Endothelial cell of umbilical vein (primary cell): ENCODE measurements at regions not wholly inside any gene's neighbourhood (a gene's known extent, or its start where the extent isn't known, plus 50 kb on each side); places are given as distances from the start of the nearest gene placed in this dataset.

ENCODE experiments used
- BruUV-seq: library from RNA; stranded (reverse); fragments of 400-500 nt; replicated peaks from 2 replicates; lab custom pipeline; 2021; lab: Mats Ljungman, UMichigan
- CTCF ChIA-PET: fragments of 300-600, 350-600 bp; sonication (Branson Sonifier 250); formaldehyde crosslinking; loops from one replicate; lab custom pipeline; 2021; ENCODE audit warnings: antibody characterized with exemption, inconsistent platforms; lab: Charles Lee
- POLR2A ChIA-PET: fragments of 300-600, 350-600 bp; sonication (Branson Sonifier 250); formaldehyde crosslinking; loops from one replicate; lab custom pipeline; 2021; ENCODE audit warnings: antibody characterized with exemption, inconsistent platforms; lab: Charles Lee
- DNase-seq: peaks from one replicate; pipeline ENCODE4 v3.0.0-alpha.2; 2011; ENCODE audit warnings: low read depth, low spot score
- FAIRE-seq: peaks from 2 replicates; lab custom pipeline; 2011; peaks lifted over from hg19 to GRCh38; lab: Jason Lieb, UNC
- H2AFZ ChIP-seq: 2 replicates; pipeline ENCODE4 v1.6.0; 2012; ENCODE audit warnings: low read depth, low read length, control low read depth, inconsistent platforms
- H3K27ac ChIP-seq: 2 replicates; pipeline ENCODE4 v1.5.1; 2011; ENCODE audit warnings: low read depth, mild to moderate bottlenecking, control low read depth, low read length, moderate library complexity; ENCODE audit not compliant: insufficient read depth
- H3K27me3 ChIP-seq, 2 experiments: 2 replicates each; pipeline versions ENCODE4 v1.6.0 to v1.6.1; 2011; ENCODE audit warnings: low read length in 2 of 2, mixed read lengths in 1 of 2; ENCODE audit not compliant: control insufficient read depth in 2 of 2, insufficient read depth in 2 of 2
- H3K36me3 ChIP-seq, 2 experiments: 2 replicates in 1 of 2; 3 replicates in 1 of 2; pipeline ENCODE4 v1.5.1; 2011; ENCODE audit warnings: low read length in 2 of 2, mild to moderate bottlenecking in 1 of 2, moderate library complexity in 1 of 2; ENCODE audit not compliant: control insufficient read depth in 2 of 2, insufficient read depth in 2 of 2; ENCODE audit errors: extremely low read depth in 1 of 2
- H3K4me1 ChIP-seq: 3 replicates; pipeline ENCODE4 v1.5.1; 2011; ENCODE audit warnings: mild to moderate bottlenecking, low read length; ENCODE audit not compliant: control insufficient read depth, insufficient read depth; ENCODE audit errors: extremely low read depth
- H3K4me2 ChIP-seq: 2 replicates; pipeline ENCODE4 v1.6.1; 2011; ENCODE audit warnings: low read length, control low read depth, mixed read lengths; ENCODE audit not compliant: insufficient read depth
- H3K4me3 ChIP-seq, 3 experiments: fragments of 200-600 bp in 1 of 3; sonication (generic), shearing (Covaris generic) in 1 of 3; replicated peaks in 1 of 3; 2 replicates each; pipeline ENCODE4 v1.5.1; 2011 to 2016; ENCODE audit warnings: control low read depth in 3 of 3, low read length in 3 of 3, mild to moderate bottlenecking in 2 of 3, inconsistent platforms in 1 of 3, low read depth in 1 of 3, moderate library complexity in 1 of 3; ENCODE audit not compliant: insufficient read depth in 1 of 3
- H3K79me2 ChIP-seq: 2 replicates; pipeline ENCODE4 v1.6.0; 2012; ENCODE audit warnings: low read length, inconsistent platforms; ENCODE audit not compliant: control insufficient read depth, insufficient read depth
- H3K9ac ChIP-seq: replicated peaks from 2 replicates; pipeline ENCODE3; 2011; ENCODE audit warnings: low read length, control low read depth; ENCODE audit not compliant: insufficient read depth; ENCODE audit errors: extremely low read depth
- H3K9me1 ChIP-seq: replicated peaks from 3 replicates; pipeline ENCODE4 v1.6.0; 2011; ENCODE audit warnings: mild to moderate bottlenecking, low read length; ENCODE audit not compliant: control insufficient read depth, insufficient read depth; ENCODE audit errors: extremely low read depth
- H3K9me3 ChIP-seq: replicated peaks from 2 replicates; pipeline ENCODE4 v1.5.1; 2012; ENCODE audit warnings: low read length, inconsistent platforms; ENCODE audit not compliant: control insufficient read depth, insufficient read depth
- H4K20me1 ChIP-seq: replicated peaks from 2 replicates; pipeline ENCODE3; 2011; ENCODE audit warnings: mild to moderate bottlenecking, low read length; ENCODE audit not compliant: control insufficient read depth, insufficient read depth; ENCODE audit errors: extremely low read depth
- CTCF ChIP-seq, 2 donors: IDR thresholded peaks; 1 replicate in 1 of 2; 2 replicates in 1 of 2; pipeline ENCODE4 v1.5.1; 2011; ENCODE audit warnings: low read length in 2 of 2, mild to moderate bottlenecking in 2 of 2, moderate library complexity in 2 of 2, control low read depth in 1 of 2, inconsistent platforms in 1 of 2, low read depth in 1 of 2; ENCODE audit not compliant: insufficient read depth in 1 of 2; ENCODE audit errors: extremely low read depth in 1 of 2
- EZH2 ChIP-seq: IDR thresholded peaks from 2 replicates; pipeline ENCODE4 v1.6.1; 2012; ENCODE audit warnings: borderline replicate concordance, low read depth, mild to moderate bottlenecking, moderate library complexity, low read length, inconsistent platforms; ENCODE audit not compliant: severe bottlenecking
- FOS ChIP-seq: IDR thresholded peaks from 2 replicates; pipeline ENCODE4 v1.6.1; 2011; ENCODE audit warnings: mild to moderate bottlenecking, low read length, moderate library complexity, borderline replicate concordance; ENCODE audit not compliant: insufficient read depth
- GATA2 ChIP-seq: IDR thresholded peaks from 2 replicates; pipeline ENCODE4 v1.7.0; 2011; ENCODE audit warnings: low read depth, mild to moderate bottlenecking, moderate library complexity, mixed read lengths, low read length; ENCODE audit not compliant: insufficient read length, insufficient read depth
- JUN ChIP-seq: IDR thresholded peaks from 2 replicates; pipeline ENCODE4 v1.6.1; 2011; ENCODE audit warnings: borderline replicate concordance, low read depth; ENCODE audit not compliant: insufficient read length, insufficient read depth
- MAX ChIP-seq: IDR thresholded peaks from 2 replicates; pipeline ENCODE4 v1.6.1; 2011; ENCODE audit not compliant: insufficient read depth, insufficient read length
- MYC ChIP-seq: IDR thresholded peaks from one replicate; pipeline ENCODE4 v1.6.1; 2011; ENCODE audit warnings: mild to moderate bottlenecking, low read depth, low read length
- POLR2A ChIP-seq: IDR thresholded peaks from 2 replicates; pipeline ENCODE4 v1.6.1; 2012; ENCODE audit warnings: low read depth, mild to moderate bottlenecking, control low read depth, low read length
- POLR2AphosphoS5 ChIP-seq: IDR thresholded peaks from 2 replicates; pipeline ENCODE4 v1.6.1; 2012; ENCODE audit warnings: low read depth, mild to moderate bottlenecking, control low read depth, low read length, moderate library complexity; ENCODE audit not compliant: insufficient read depth
- dilution Hi-C: fragments of 300-500 bp; cut with MboI; formaldehyde crosslinking; loops from one replicate; pipeline ENCODE4 v1.15.0; 2019; ENCODE audit warnings: low sequenced_read_pairs; ENCODE audit not compliant: extremely low pct_ligation_motif_present
- intact Hi-C: fragments of 100-400 bp; cut with micrococcal nuclease; formaldehyde crosslinking; loops from one replicate; pipeline ENCODE4 v1.10.0; 2022

- no peaks in the 10 kb centered on the region for H3K27me3 ChIP-seq
- no peaks in the 10 kb centered on the region for H3K9me1 ChIP-seq
- CTCF ChIA-PET: no interaction called here
- H3K79me2 ChIP-seq: no peaks in the 10 kb centered on the region
- no peak overlapping the region for H2AFZ ChIP-seq
- H3K4me2 ChIP-seq: no peak overlapping the region
- POLR2A ChIA-PET: no interaction called here
- no peak overlapping the region for H3K27ac ChIP-seq
- FAIRE-seq (no peak), DNase-seq (no peak)
- no peaks in the 10 kb centered on the region for H3K9me3 ChIP-seq
- no peaks in the 10 kb centered on the region for H4K20me1 ChIP-seq
- H3K4me1 ChIP-seq: no peaks in the 10 kb centered on the region
- no TSS peak for BruUV-seq
- no peak overlapping the region for H3K4me3 ChIP-seq
- no peak for TF ChIP-seq GATA2
- TF ChIP-seq JUN: no peak
- TF ChIP-seq FOS: no peak
- TF ChIP-seq EZH2: no peak
- no peak for TF ChIP-seq MAX
- TF ChIP-seq POLR2AphosphoS5: no peak
- no peak for TF ChIP-seq MYC
- no peak for TF ChIP-seq CTCF (IDR thresholded peaks at IDR 0.05; ENCODE audit: extremely low read depth in 1 of 2, insufficient read depth in 1 of 2, low read depth in 1 of 2, low read length in 2 of 2)
- no peak for TF ChIP-seq POLR2A
- no peaks in the 10 kb centered on the region for H3K36me3 ChIP-seq
- intact Hi-C loops (no loop called here), dilution Hi-C loops (no loop called here)
- H3K9ac ChIP-seq: no peak overlapping the region
Observed at GRCh38 chr15:72958634-72959033, 93.6 kb upstream of the NEO1 start.
